HEK293T (cell line): ENCODE measurements at regions not wholly inside any gene's neighbourhood (a gene's known extent, or its start where the extent isn't known, plus 50 kb on each side); places are given as distances from the start of the nearest gene placed in this dataset.
"Not testable (repeated sequence)": the region's sequence is repeated elsewhere in the genome, so short reads cannot be mapped to it uniquely, and the experiment has no call there.

Source experiments
- ELF4 ChIP-seq: fragments of 450-650 bp; IDR thresholded peaks from 2 replicates; pipeline ENCODE4 v1.6.1; 2017; ENCODE audit warnings: antibody characterized with exemption
- HDGF ChIP-seq: fragments of 450-650 bp; IDR thresholded peaks from 2 replicates; pipeline ENCODE4 v1.6.1; 2017; ENCODE audit warnings: antibody characterized with exemption, borderline replicate concordance
- ZNF384 ChIP-seq: fragments of 450-650 bp; IDR thresholded peaks from 2 replicates; pipeline ENCODE4 v1.6.1; 2016
- TF ChIP-seq, protein P1 (sequence below): fragments of 450-650 bp; IDR thresholded peaks from 2 replicates; pipeline ENCODE4 v1.6.1; 2016

DNA sequence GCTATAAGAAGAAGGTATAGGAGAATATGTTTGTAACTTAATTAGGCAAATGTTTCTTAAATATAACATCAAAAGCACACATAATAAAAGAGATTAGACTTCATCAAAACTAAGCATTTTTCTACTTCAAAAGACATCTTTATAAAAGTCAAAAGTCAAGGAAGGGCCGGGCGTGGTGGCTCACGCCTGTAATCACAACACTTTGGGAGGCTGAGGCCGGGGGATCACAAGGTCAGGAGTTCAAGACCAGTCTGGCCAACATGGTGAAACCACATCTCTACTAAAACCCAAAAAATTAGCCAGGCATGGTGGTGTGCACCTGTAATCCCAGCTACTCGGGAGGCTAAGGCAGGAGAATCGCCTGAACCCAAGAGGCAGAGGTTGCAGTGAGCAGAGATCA lies 951.0 kb upstream of the C9orf72 start:
- TF ChIP-seq ELF4, HDGF, ZNF384: not testable (repeated sequence)
- TF ChIP-seq, protein P1, sequence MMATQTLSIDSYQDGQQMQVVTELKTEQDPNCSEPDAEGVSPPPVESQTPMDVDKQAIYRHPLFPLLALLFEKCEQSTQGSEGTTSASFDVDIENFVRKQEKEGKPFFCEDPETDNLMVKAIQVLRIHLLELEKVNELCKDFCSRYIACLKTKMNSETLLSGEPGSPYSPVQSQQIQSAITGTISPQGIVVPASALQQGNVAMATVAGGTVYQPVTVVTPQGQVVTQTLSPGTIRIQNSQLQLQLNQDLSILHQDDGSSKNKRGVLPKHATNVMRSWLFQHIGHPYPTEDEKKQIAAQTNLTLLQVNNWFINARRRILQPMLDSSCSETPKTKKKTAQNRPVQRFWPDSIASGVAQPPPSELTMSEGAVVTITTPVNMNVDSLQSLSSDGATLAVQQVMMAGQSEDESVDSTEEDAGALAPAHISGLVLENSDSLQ = not testable (repeated sequence)
